ENCODE measurements at regions not wholly inside any gene's neighbourhood (a gene's known extent, or its start where the extent isn't known, plus 50 kb on each side); places are given as distances from the start of the nearest gene placed in this dataset.

- Histone ChIP-seq H2AFZ (ENCODE audit: low read length) (no peak overlapping the region), H4K91ac (ENCODE audit: insufficient read length, low read depth, low read length) (no peak overlapping the region), H4K5ac (ENCODE audit: insufficient read length, low read depth, low read length) (no peak overlapping the region), H3K23ac (ENCODE audit: insufficient read length, low read depth, low read length) (no peak overlapping the region), H3K27me3 (ENCODE audit: insufficient read depth, low read length) (no peaks in the 10 kb centered on the region), H3K79me2 (ENCODE audit: insufficient read depth, low read length) (0 out of 2 replicates have a peak, but pooled peaks cover 2% of the 10 kb centered on the region), H3K27ac (ENCODE audit: insufficient read length, low read depth, low read length) (no peak overlapping the region), H2BK20ac (ENCODE audit: low read depth, low read length, poor library complexity, severe bottlenecking) (no peak overlapping the region), H3K9ac (ENCODE audit: extremely low read depth, insufficient read length, low read length) (no peak overlapping the region), H2BK120ac (ENCODE audit: low read depth, low read length, poor library complexity, severe bottlenecking) (no peak overlapping the region), H3K4ac (ENCODE audit: low read depth, low read length) (no peak overlapping the region), H4K20me1 (ENCODE audit: control insufficient read depth, insufficient read depth, insufficient read length) (no peaks in the 10 kb centered on the region), H3K14ac (ENCODE audit: insufficient read depth, low read length) (no peak overlapping the region), H2BK15ac (ENCODE audit: low read depth, low read length) (no peak overlapping the region), H3T11ph (ENCODE audit: low read length) (no peak overlapping the region), H3K79me1 (ENCODE audit: insufficient read depth, low read depth, low read length, poor library complexity, severe bottlenecking) (no peaks in the 10 kb centered on the region), H4K8ac (replicated peaks; ENCODE audit: insufficient read length, low read depth, low read length) (no peak overlapping the region), H3K56ac (ENCODE audit: insufficient read length, low read depth, low read length) (no peak overlapping the region), H2AK5ac (ENCODE audit: insufficient read length, low read length) (no peak overlapping the region), H3K23me2 (ENCODE audit: insufficient read length, low read depth, low read length, poor library complexity, severe bottlenecking) (no peaks in the 10 kb centered on the region), H2BK12ac (ENCODE audit: insufficient read length, low read depth, low read length) (no peak overlapping the region), H3K4me1 (ENCODE audit: insufficient read depth, low read length) (no peaks in the 10 kb centered on the region; the same call in 1 of the 2 replicates), H2BK5ac (ENCODE audit: insufficient read length, low read length) (no peak overlapping the region), H3K4me2 (ENCODE audit: insufficient read depth, insufficient read length, low read length) (no peak overlapping the region), H3K18ac (ENCODE audit: insufficient read length, low read depth, low read length) (no peak overlapping the region), H3K9me3 (ENCODE audit: control insufficient read depth, low read depth, low read length) (no peaks in the 10 kb centered on the region)
- H3K27me3 Mint-ChIP-seq (ENCODE audit: low read depth): no peaks in the 10 kb centered on the region; the same call in 1 of the 2 replicates
- H3K36me3 Mint-ChIP-seq (ENCODE audit: insufficient read depth in 1 of 3, low read depth in 3 of 3): peaks cover 0 to 3% (median 0%) of the 10 kb centered on the region in 3 experiments; a peak in 1 of 7 replicates
- no peak overlapping the region for H3K27ac Mint-ChIP-seq
- DNase-seq: no peak
- no CpG with 5 or more reads among the region's 2 CpGs for WGBS (ENCODE audit: extremely low coverage, insufficient read length, low lambda C conversion rate)
- H3K9me3 Mint-ChIP-seq: no peaks in the 10 kb centered on the region; a peak in 3 of 5 replicates
- no peak overlapping the region for H3K4me3 Mint-ChIP-seq
- peaks cover 17 to 18% of the 10 kb centered on the region in 2 experiments for H3K4me1 Mint-ChIP-seq
- no peak for TF ChIP-seq CTCF (conservative IDR thresholded peaks at IDR 0.05)
These were observed 119.5 kb downstream of the KDR start for GRCh38 chr4:55005910-55006309.
